GM21825 (cell line): ENCODE measurements at regions not wholly inside any gene's neighbourhood (a gene's known extent, or its start where the extent isn't known, plus 50 kb on each side); places are given as distances from the start of the nearest gene placed in this dataset.

Source experiments
- ATAC-seq: cut with Tn5 transposase; IDR thresholded peaks from one replicate; pipeline ENCODE4 v1.9.1; 2021; ENCODE audit warnings: mild to moderate bottlenecking, moderate library complexity; ENCODE audit not compliant: unreplicated experiment

GRCh38 chr11:106449763-106450162 lies 372.3 kb downstream of the AASDHPPT start:
- no peak for ATAC-seq

GRCh38 chr11:106451228-106451922 lies 373.9 kb downstream of the AASDHPPT start:
- no peak for ATAC-seq

DNA sequence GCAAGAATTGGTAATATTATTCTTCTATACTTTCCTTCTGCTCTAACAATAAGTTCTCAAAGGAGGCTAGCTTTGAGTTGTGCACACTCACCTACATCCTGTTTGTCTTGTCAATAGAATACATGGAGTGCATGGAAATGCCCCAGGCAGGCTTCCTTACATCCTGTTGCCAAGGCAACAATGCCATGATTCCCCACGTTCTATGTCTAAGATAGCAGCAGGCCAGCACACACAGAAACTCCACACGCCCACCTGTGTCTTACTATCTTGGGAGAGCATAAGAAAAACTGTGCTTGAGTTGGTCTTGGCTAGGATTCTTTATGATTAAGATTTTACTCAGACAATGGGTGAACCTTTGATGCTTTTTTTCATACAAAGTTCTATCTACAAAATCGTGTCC lies 379.2 kb downstream of the AASDHPPT start:
- no peak for ATAC-seq

- ATAC-seq, result no peak
Measured at GRCh38 chr11:106457727-106458126, 380.3 kb downstream of the AASDHPPT start.

DNA sequence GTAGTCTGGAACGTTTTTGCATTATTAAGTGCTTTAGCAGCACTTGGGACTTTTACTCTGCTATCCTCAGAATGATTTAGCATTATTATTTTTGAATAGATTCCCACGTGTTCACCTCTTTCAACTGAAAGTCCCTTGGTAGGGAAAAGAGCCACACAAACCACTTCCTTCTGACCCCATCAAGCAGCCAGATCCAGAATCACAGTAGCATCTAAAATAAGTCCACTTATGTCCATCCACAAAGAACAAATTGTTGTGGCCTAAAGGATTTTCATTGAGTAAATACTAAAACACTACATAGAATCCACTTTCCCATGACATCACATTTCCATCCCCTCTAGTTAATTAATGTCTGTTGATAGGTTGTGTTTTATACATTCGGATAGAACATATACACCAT lies 381.7 kb downstream of the AASDHPPT start:
- ATAC-seq, result no peak

DNA sequence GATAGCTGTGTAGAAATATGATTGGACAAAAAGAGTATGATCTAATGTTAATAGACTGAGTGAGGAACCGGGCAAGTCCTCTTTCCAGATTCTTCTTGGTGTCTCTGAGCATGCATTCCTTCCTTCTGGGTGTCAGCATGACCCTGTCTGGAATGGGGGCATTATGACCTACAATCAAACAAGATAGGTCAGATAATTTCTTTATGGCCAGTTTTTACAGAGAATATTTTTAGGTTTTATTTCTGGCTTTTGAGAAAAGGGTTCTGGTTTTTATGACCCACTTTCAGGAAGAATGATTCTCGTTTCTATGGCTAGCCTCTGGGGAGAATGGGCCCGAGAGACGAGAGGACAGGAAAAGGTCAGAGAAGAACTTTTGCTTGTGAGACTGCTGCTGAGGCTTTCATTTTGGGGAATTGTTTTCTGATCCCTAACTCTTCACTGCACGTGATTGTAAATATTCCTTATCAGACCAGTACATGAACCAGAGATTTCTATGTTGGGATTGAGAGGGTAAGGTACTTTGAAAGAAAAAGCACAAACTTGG lies 383.8 kb downstream of the AASDHPPT start:
- no peak for ATAC-seq

DNA sequence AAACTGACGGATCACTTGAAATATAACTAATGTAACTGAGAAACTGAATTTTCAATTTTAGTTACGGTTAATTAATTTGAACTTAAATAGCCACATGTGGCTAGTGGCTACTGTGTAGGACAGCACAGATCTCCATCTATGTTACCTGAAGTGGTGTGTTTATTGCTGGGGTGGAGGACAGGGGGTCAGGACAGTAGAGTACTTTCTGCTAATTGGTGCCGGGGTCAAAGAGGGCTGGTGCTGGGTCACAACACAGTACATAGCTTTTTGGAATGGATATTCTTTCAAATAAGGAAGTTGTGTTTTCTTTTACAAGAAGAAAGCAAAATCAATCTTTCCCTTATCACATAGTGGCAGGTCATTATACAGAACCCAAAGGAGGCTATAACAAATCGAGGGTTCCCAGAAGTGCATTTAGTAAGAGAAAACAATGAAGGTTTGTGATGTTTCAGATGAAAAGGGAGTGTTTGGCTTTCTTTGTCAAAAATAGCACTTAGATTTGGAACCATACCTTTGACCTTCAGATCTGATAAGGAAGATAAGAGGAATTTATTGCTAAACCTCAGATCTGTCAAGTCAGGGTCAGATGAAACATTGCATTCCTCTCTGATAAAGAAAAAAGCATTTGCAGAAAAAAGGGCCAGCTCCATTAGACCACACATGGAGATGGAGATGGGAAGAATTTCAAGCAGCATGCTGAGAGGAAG lies 384.5 kb downstream of the AASDHPPT start:
- ATAC-seq, result no peak

DNA sequence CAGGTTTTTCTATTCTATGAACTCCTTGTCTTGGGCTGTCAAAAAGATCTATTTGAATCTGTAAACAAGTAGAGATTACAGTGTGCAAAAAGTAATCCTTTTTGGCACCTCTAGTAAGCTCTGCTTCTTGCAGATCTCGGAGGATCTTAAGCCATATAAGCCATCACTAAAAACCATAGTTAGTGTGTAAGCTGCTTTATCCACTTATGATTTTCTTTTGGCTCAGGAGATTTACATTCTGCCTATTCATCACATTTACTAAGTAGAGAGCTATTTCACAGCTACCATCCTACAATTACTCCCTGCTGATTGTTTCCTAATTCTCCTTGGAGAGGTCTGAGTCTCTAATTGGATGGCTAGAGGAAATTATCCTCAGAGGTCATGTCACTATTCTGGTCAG lies 385.7 kb downstream of the AASDHPPT start:
- no peak for ATAC-seq

- no peak for ATAC-seq
Measured at GRCh38 chr11:106463796-106464201, 386.3 kb downstream of the AASDHPPT start.

DNA sequence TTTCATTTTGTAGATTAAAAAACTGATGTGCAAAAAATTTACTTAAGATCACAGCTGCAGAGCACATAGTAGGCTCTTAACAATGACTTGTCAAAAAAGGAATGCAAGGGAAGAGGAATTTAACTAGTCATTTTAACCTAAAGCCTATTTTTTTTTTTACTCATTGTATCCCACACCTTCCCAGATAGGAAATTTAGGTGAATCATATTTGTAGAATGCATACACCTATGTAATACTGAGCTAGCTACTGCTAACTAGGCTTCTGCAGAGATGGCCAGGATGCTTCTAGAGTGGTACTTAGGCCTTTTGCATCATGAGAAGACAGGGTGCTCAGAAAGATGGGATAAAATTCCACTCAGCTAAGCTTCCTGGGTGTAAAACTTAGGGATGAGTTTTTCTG lies 387.3 kb downstream of the AASDHPPT start:
- no peak for ATAC-seq

GRCh38 chr11:106466521-106467080 lies 389.1 kb downstream of the AASDHPPT start:
- no peak for ATAC-seq

GRCh38 chr11:106467501-106467900 lies 390.0 kb downstream of the AASDHPPT start:
- ATAC-seq, result no peak

DNA sequence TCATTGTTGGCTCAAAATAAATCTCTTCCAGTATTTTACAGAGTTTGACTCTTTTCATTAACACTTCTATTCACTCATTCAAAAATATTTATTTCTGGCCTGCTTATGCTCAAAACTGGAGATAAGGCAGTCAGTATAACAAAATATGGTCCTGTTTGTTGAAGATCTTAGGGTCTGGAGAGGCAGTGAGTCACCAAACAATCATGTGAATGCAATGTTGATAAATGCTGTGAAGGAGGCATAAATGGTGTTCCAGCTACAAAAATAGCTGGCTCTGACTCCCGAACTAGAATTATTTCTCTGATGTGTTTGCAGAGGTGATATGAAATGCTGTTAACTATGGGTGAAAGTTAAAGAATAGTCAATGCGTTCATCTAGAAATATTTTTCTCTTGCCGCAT lies 390.6 kb downstream of the AASDHPPT start:
- ATAC-seq, result no peak

DNA sequence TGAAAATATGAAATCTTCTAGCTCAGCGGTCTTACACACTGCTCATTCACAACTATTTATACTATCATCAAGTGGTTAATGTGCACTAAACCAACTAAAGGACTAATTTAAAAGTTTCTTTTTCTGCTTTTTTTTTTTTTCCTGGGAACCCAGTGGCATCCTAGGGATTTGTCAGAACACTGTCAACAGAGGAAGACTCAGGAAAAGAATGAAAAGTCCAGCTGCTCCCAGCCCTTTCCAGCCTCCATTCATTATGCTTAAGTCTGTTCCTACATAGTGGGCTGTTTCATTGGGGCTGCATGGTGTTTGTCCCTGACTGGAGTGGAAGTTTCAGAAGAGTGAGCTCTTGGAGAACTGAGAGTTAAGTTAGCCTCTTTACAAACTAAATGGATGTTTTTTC lies 391.1 kb downstream of the AASDHPPT start:
- no peak for ATAC-seq

DNA sequence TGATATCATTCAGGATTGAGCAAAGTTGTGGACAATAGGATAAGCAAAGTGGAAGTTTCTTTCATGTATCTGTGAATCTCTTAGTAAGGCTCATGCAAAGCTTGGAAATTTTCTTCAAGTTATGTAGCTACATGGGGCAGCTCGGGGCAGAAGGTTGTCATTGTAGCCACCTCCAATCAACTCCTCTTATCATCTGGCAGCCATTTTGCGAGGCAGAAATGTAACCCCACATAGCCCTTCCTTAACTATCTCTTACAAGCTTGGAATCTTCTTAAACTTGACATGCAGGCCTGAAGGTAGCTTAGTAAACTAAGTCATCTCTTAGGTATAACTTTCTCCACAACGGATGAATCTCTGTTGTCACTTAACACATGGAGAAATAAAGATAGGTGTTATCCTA lies 392.8 kb downstream of the AASDHPPT start:
- ATAC-seq, result no peak

GRCh38 chr11:106471276-106471675 lies 393.8 kb downstream of the AASDHPPT start:
- no peak for ATAC-seq

- no peak for ATAC-seq
Measured at GRCh38 chr11:106473089-106473722, 395.7 kb downstream of the AASDHPPT start.

DNA sequence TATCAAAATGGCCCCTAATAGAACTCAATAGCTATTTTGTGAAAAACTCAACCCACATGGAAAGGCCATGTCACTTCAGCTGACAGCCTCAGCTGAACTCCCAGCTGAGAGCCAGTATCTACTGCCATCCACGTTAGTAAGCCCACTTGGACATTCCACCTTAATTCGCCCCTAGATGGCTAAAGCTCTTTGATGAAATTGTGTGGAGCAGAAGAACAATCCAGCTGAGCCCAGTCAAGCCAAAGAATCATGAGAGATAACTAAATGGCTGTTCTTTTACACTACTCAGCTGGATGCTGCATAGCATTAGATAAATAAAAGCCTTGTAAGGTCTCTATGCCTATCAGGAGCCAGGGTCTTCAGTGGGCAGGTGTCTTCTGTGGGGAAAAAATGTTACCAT lies 396.8 kb downstream of the AASDHPPT start:
- ATAC-seq, result no peak

- ATAC-seq, result no peak
Measured at GRCh38 chr11:106475181-106475580, 397.7 kb downstream of the AASDHPPT start.

DNA sequence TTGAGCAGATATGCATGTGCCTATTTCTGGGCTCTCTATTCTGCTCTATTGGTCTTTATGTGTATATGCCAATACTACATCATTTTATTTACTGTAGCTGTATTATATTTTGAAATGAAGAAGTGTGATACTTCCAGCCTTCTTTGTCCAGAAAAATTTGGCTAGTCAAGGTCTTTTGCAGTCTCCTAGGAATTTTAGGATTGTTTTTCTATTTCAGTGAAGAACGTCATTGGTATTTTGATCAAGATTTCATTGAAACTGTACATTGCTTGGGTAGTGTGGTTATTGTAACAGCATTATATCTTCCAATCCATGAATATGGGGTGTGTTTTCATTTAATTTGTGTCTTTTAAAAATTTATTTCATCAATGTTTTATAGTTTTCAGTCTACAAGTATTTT lies 400.3 kb downstream of the AASDHPPT start:
- ATAC-seq, result no peak

GRCh38 chr11:106479646-106480045 lies 402.2 kb downstream of the AASDHPPT start:
- no peak for ATAC-seq
